SK-N-SH treated with all-trans-retinoic acid at 6 μM for 48 hours (cell line): ENCODE measurements at regions not wholly inside any gene's neighbourhood (a gene's known extent, or its start where the extent isn't known, plus 50 kb on each side); places are given as distances from the start of the nearest gene placed in this dataset.

ENCODE experiments used
- ATAC-seq: fragments of 200-7000 bp; cut with Tn5 transposase; 3 replicates; pipeline ENCODE4 v1.9.1; 2020; ENCODE audit warnings: mild to moderate bottlenecking, moderate library complexity
- ARNTL ChIP-seq: fragments of 450-650 bp; formaldehyde crosslinking; IDR thresholded peaks from 2 replicates; pipeline ENCODE4 v1.5.0; 2020; ENCODE audit warnings: low read depth, mild to moderate bottlenecking, moderate library complexity, borderline replicate concordance
- CREB5 ChIP-seq: fragments of 250-450 bp; sonication (Bioruptor Pico); IDR thresholded peaks from 2 replicates; pipeline ENCODE4 v1.5.1; 2020; ENCODE audit warnings: low read depth, mild to moderate bottlenecking, moderate library complexity
- CSDC2 ChIP-seq: fragments of 250-450 bp; sonication (Bioruptor Pico); IDR thresholded peaks from 2 replicates; pipeline ENCODE4 v1.5.0; 2020; ENCODE audit warnings: mild to moderate bottlenecking, moderate library complexity
- ESRRG ChIP-seq: fragments of 250-450 bp; sonication (Bioruptor Pico); IDR thresholded peaks from 2 replicates; pipeline ENCODE4 v1.6.1; 2021; ENCODE audit warnings: mild to moderate bottlenecking
- ISL1 ChIP-seq: fragments of 250-450 bp; sonication (Bioruptor Pico); IDR thresholded peaks from 2 replicates; pipeline ENCODE4 v2.1.2; 2022; ENCODE audit warnings: mild to moderate bottlenecking, moderate library complexity
- OSR1 ChIP-seq: fragments of 250-450 bp; sonication (Bioruptor Pico); IDR thresholded peaks from 2 replicates; pipeline ENCODE4 v1.8.0; 2022; ENCODE audit warnings: moderate library complexity, mild to moderate bottlenecking, inconsistent platforms
- POU6F1 ChIP-seq: fragments of 250-450 bp; sonication (Bioruptor Pico); IDR thresholded peaks from 2 replicates; pipeline ENCODE4 v1.8.0; 2021; ENCODE audit warnings: low read depth, mild to moderate bottlenecking, moderate library complexity, borderline replicate concordance
- PPARA ChIP-seq: fragments of 250-450 bp; sonication (Bioruptor Pico); IDR thresholded peaks from 2 replicates; pipeline ENCODE4 v1.5.0; 2020; ENCODE audit warnings: mild to moderate bottlenecking, borderline replicate concordance
- RARB ChIP-seq: fragments of 250-450 bp; sonication (Bioruptor Pico); IDR thresholded peaks from 2 replicates; pipeline ENCODE4 v1.8.0; 2021; ENCODE audit warnings: mild to moderate bottlenecking, moderate library complexity
- TCF4 ChIP-seq: fragments of 250-450 bp; sonication (Bioruptor Pico); IDR thresholded peaks from 2 replicates; pipeline ENCODE4 v1.8.0; 2021; ENCODE audit warnings: mild to moderate bottlenecking, moderate library complexity, borderline replicate concordance
- TOX ChIP-seq: fragments of 250-450 bp; sonication (Bioruptor Pico); IDR thresholded peaks from 2 replicates; pipeline ENCODE4 v1.8.0; 2021; ENCODE audit warnings: mild to moderate bottlenecking, moderate library complexity, borderline replicate concordance
- ZC3H10 ChIP-seq: fragments of 250-450 bp; sonication (Bioruptor Pico); IDR thresholded peaks from 2 replicates; pipeline ENCODE4 v1.5.1; 2021; ENCODE audit warnings: mild to moderate bottlenecking, moderate library complexity
- ZFP3 ChIP-seq: fragments of 250-450 bp; sonication (Bioruptor Pico); IDR thresholded peaks from 2 replicates; pipeline ENCODE4 v1.5.0; 2020; ENCODE audit warnings: mild to moderate bottlenecking, moderate library complexity
- ZFP30 ChIP-seq: fragments of 450-650 bp; formaldehyde crosslinking; IDR thresholded peaks from 2 replicates; pipeline ENCODE4 v1.5.0; 2022; ENCODE audit warnings: mild to moderate bottlenecking, moderate library complexity
- ZNF565 ChIP-seq: fragments of 450-650 bp; formaldehyde crosslinking; conservative IDR thresholded peaks from 2 replicates; pipeline ENCODE4 v1.5.0; 2020; ENCODE audit warnings: low read depth, mild to moderate bottlenecking, moderate library complexity
- ZNF70 ChIP-seq: fragments of 450-650 bp; formaldehyde crosslinking; IDR thresholded peaks from 2 replicates; pipeline ENCODE4 v1.5.0; 2020; ENCODE audit warnings: mild to moderate bottlenecking, moderate library complexity
- ZNF8 ChIP-seq: fragments of 450-650 bp; formaldehyde crosslinking; IDR thresholded peaks from 2 replicates; pipeline ENCODE4 v1.5.0; 2020; ENCODE audit warnings: mild to moderate bottlenecking, moderate library complexity
- TF ChIP-seq, protein P1 (sequence below): fragments of 250-450 bp; sonication (Bioruptor Pico); IDR thresholded peaks from 2 replicates; pipeline ENCODE4 v1.5.0; 2020; ENCODE audit warnings: mild to moderate bottlenecking, moderate library complexity
- TF ChIP-seq, protein P2 (sequence below): fragments of 250-450 bp; sonication (Bioruptor Pico); IDR thresholded peaks from 2 replicates; pipeline ENCODE4 v1.8.0; 2020; ENCODE audit warnings: mild to moderate bottlenecking, moderate library complexity, borderline replicate concordance
- TF ChIP-seq, protein P3 (sequence below): fragments of 250-450 bp; sonication (Bioruptor Pico); IDR thresholded peaks from 2 replicates; pipeline ENCODE4 v1.5.1; 2021; ENCODE audit warnings: mild to moderate bottlenecking, moderate library complexity

- no peak for ATAC-seq
- TF ChIP-seq ISL1 (CRISPR knock-in tag) (no peak), CSDC2 (CRISPR knock-in tag) (no peak), TOX (CRISPR knock-in tag) (no peak), RARB (CRISPR knock-in tag) (no peak), ZNF70 (CRISPR knock-in tag) (no peak), ZFP3 (CRISPR knock-in tag) (no peak), ARNTL (CRISPR knock-in tag) (no peak), TCF4 (CRISPR knock-in tag) (no peak), ZNF8 (no peak), ZNF565 (no peak), POU6F1 (CRISPR knock-in tag) (no peak), ESRRG (CRISPR knock-in tag) (no peak)
- TF ChIP-seq, protein P1, sequence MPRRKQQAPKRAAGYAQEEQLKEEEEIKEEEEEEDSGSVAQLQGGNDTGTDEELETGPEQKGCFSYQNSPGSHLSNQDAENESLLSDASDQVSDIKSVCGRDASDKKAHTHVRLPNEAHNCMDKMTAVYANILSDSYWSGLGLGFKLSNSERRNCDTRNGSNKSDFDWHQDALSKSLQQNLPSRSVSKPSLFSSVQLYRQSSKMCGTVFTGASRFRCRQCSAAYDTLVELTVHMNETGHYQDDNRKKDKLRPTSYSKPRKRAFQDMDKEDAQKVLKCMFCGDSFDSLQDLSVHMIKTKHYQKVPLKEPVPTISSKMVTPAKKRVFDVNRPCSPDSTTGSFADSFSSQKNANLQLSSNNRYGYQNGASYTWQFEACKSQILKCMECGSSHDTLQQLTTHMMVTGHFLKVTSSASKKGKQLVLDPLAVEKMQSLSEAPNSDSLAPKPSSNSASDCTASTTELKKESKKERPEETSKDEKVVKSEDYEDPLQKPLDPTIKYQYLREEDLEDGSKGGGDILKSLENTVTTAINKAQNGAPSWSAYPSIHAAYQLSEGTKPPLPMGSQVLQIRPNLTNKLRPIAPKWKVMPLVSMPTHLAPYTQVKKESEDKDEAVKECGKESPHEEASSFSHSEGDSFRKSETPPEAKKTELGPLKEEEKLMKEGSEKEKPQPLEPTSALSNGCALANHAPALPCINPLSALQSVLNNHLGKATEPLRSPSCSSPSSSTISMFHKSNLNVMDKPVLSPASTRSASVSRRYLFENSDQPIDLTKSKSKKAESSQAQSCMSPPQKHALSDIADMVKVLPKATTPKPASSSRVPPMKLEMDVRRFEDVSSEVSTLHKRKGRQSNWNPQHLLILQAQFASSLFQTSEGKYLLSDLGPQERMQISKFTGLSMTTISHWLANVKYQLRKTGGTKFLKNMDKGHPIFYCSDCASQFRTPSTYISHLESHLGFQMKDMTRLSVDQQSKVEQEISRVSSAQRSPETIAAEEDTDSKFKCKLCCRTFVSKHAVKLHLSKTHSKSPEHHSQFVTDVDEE (CRISPR knock-in tag): no peak
- TF ChIP-seq, protein P2, sequence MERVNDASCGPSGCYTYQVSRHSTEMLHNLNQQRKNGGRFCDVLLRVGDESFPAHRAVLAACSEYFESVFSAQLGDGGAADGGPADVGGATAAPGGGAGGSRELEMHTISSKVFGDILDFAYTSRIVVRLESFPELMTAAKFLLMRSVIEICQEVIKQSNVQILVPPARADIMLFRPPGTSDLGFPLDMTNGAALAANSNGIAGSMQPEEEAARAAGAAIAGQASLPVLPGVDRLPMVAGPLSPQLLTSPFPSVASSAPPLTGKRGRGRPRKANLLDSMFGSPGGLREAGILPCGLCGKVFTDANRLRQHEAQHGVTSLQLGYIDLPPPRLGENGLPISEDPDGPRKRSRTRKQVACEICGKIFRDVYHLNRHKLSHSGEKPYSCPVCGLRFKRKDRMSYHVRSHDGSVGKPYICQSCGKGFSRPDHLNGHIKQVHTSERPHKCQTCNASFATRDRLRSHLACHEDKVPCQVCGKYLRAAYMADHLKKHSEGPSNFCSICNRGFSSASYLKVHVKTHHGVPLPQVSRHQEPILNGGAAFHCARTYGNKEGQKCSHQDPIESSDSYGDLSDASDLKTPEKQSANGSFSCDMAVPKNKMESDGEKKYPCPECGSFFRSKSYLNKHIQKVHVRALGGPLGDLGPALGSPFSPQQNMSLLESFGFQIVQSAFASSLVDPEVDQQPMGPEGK (CRISPR knock-in tag): no peak
These were observed 127.3 kb upstream of the MAN2A1 start for GRCh38 chr5:109562441-109562840.

- ATAC-seq: no peak
These were observed 128.3 kb upstream of the MAN2A1 start for GRCh38 chr5:109561447-109561846.

More at GRCh38 chr5:109561447-109561846, 128.3 kb upstream of the MAN2A1 start:
- no peak for TF ChIP-seq RARB (CRISPR knock-in tag)
- TF ChIP-seq CREB5: no peak
- TF ChIP-seq, protein P2 (CRISPR knock-in tag): no peak
- no peak for TF ChIP-seq PPARA (CRISPR knock-in tag)
- no peak for TF ChIP-seq ZNF565
- no peak for TF ChIP-seq ZC3H10 (CRISPR knock-in tag)
- TF ChIP-seq, protein P3, sequence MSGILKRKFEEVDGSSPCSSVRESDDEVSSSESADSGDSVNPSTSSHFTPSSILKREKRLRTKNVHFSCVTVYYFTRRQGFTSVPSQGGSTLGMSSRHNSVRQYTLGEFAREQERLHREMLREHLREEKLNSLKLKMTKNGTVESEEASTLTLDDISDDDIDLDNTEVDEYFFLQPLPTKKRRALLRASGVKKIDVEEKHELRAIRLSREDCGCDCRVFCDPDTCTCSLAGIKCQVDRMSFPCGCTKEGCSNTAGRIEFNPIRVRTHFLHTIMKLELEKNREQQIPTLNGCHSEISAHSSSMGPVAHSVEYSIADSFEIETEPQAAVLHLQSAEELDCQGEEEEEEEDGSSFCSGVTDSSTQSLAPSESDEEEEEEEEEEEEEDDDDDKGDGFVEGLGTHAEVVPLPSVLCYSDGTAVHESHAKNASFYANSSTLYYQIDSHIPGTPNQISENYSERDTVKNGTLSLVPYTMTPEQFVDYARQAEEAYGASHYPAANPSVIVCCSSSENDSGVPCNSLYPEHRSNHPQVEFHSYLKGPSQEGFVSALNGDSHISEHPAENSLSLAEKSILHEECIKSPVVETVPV (CRISPR knock-in tag): no peak
- TF ChIP-seq TCF4 (CRISPR knock-in tag): no peak
- TF ChIP-seq CSDC2 (CRISPR knock-in tag): no peak
- TF ChIP-seq ZFP30 (CRISPR knock-in tag): no peak
- no peak for TF ChIP-seq ESRRG (CRISPR knock-in tag)
- no peak for TF ChIP-seq ARNTL (CRISPR knock-in tag)
- TF ChIP-seq, protein P1 (CRISPR knock-in tag): no peak
- TF ChIP-seq ZNF70 (CRISPR knock-in tag): no peak
- TF ChIP-seq TOX (CRISPR knock-in tag): no peak
- no peak for TF ChIP-seq OSR1 (CRISPR knock-in tag)
